GM19468 (cell line): ENCODE measurements at regions not wholly inside any gene's neighbourhood (a gene's known extent, or its start where the extent isn't known, plus 50 kb on each side); places are given as distances from the start of the nearest gene placed in this dataset.

Source experiments
- ATAC-seq: cut with Tn5 transposase; IDR thresholded peaks from one replicate; pipeline ENCODE4 v1.9.1; 2021; ENCODE audit warnings: mild to moderate bottlenecking, moderate library complexity, moderate number of reproducible peaks; ENCODE audit not compliant: unreplicated experiment; ENCODE audit errors: extremely low read depth

DNA sequence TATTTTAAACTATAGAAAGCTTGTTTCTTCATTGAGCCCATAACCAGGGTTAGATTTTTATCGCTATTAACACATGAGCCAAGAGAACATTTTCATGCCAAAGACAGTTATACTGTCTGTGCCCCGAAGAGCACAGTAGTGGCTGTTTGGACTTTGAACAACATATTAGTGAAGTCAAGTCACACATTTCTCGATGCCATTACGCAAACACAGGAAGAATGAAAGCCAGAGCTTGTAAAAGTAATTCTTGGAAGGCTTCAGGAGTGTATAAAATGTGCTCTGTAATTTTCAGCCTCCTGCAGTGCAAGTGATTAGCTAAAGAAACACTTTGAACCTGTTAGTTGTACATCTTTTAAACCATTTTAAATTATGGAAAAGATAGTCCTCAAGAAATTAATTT lies 590.7 kb upstream of the PITX2 start:
- no peak for ATAC-seq

DNA sequence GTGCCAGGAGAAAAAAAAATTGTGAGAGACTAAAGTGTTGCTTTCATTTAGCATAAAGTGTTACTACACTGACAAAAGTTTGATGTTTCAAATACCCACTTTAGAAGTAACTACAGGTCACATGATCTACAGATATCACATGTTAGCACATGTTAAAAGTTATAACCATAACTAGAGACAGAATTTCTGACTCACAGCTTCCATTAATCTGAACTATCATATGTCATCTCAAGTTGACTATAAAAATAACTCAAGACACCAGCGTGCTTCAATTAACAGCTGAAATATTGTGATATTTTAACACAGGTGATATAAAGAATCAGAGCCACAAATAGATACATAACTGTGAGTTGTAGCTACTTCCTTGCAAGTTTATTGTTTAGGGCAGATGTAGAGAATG lies 591.5 kb upstream of the PITX2 start:
- no peak for ATAC-seq

DNA sequence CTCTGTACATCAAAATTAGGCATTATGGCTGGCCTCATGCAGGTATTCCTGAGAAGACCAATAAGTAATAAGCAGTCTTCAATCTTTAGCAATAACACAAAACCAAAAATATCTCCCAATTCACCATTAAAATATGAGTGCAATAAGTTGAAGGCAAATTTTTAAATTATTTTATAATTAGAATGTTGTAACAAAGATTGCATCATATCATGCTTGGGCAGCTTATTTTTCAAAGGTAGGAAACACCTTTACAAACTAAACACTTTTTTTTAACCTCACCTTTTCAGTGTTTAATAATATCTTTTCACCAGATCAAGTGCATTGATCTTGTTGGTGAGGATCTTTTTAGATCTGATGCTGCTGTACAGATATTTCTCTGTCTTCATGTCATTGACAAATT lies 592.9 kb upstream of the PITX2 start:
- ATAC-seq = no peak

DNA sequence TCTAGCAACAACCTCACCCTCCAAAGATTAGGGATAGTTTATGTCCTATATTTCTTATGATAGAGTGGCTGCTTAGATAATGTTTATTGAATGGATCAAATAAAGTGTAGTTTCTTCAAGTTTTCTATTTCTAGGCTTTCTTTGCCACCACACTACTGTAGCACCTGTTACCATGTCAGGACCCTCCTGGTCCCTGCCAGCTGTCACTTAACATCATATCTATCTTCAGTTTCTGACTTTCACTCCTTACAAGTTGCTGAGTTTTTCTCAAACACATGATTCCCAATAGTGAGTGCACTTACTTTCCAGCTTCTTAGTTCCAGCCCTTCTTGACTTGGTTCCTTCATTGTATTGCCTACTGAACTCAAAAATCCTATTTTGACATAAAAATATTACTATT lies 593.9 kb upstream of the PITX2 start:
- no peak for ATAC-seq

DNA sequence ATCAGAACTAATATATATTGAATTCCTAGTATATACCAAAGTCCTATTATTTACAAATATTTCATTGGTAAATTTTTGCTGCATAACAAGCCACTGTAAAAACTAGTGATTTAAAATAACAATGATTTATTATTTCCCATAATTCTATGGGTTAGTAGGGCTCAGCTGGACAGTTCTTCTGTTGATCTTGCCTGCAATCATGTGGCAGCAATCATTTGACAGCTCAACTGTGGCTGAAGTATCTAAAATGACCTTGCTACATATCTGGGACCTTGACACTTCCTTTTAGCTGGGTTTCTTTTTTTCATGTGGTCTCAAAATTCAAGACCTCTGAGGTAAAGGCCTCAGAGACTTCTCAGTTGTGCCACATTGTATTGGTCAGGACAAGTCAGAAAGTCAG lies 598.5 kb upstream of the PITX2 start:
- no peak for ATAC-seq

DNA sequence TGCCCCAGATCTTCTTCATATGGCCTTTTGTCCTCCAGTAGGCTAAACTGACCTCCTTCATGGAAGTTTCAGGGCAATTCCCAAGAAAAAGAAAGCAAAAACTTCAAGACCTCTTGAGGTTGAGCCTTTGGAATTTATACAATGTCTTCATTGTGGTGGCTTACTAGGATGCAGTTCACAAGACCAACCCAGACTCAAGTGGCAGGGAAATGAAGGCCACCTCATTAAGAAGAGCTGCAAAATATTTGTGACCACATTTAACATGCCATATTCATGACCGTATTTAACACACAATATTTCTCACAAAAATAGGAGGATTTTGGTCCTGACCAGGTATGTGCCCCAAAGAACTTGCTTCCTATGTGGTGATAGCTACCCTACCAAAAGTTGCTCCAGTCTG lies 605.5 kb upstream of the PITX2 start:
- ATAC-seq = no peak

DNA sequence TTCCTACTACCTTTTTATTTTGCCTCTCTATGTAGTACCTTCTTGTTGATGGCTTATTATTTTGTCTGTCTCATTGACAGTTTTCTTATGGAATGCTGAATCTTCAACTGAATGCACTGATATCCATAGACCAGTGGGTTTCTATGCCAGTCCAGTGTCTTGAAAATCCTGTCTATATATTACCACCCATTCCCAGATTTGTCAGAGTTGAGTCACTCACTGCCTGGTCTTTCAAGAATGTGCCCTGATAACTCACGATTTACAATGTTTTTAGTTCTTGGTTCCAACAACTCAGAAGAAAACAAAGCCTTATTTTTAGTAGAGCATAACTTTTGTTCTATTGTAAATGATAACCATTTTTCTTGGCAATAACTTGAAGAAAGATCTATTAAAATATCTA lies 606.0 kb upstream of the PITX2 start:
- no peak for ATAC-seq

DNA sequence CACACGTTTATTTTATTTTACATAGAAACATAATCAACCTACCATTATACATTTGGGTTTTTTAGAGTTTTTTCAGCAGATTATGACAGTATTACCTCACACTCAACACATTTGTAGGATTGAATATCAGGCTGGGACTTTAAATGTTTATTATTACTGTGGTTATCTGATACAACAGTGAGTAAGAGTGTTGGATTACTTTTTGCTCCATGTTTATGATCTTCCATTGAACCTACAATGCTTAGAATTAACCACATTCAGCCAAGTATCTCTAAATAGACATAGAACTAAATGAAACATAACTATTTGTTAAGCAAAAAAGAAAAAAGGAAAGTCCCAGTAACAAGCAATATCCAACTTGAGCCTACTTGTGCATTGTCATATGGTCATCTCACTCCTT lies 607.4 kb upstream of the PITX2 start:
- no peak for ATAC-seq

DNA sequence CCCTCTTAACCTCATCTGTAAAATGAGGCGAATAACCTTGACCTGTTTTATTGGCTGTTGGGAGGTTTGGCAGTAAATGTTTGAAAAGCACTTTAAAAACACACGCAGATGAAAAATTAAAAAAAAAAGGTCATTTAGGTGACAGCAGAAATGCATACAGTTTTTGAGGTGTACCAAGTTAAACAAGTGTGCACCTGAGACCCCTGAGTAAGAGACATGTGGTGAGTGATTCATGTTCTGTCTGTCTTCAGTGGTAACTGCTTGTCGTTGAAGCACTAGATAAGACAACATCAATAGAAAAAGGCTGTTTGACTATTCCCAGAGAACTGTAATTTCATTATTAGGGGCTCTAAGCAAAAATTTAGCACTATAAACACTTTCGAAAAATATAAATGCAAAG lies 608.4 kb upstream of the PITX2 start:
- ATAC-seq = no peak

DNA sequence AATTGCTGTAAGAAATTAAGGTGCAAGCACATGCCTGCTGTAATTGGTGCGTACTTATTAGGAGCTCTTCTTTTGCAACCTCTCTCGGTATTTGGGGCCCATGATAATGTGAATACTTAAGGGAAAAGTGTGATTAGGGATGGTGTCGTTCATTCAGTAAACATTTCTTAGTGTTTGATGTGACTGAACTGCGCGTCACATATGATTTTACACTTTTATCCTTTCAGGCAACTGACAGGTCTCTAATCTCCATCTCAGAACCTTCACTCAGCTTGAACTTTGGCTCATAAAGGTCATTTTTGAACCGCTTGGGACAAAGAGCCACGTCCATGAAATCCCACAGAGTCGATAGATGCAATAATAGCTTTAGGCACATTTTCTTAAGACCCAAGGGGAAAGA lies 612.1 kb upstream of the PITX2 start:
- no peak for ATAC-seq

DNA sequence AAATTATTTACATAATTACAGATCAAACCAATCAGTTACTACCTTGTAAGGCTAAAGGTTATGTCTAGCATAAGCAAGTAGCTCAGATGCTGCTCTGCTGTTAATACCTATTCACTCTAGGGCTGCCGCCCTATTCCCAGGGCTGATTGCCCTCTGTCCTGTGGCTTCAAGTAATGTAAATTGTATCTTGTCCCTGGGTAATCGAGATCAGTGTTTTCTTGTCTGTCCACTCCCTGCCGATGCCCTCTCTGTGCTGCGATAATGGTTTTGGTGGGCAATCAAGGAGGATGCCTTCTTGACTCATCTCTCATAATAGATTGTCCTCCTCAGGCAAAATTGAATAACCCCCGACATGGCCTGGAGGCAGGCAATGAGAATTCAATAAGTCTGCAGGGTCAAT lies 641.0 kb upstream of the PITX2 start:
- no peak for ATAC-seq

DNA sequence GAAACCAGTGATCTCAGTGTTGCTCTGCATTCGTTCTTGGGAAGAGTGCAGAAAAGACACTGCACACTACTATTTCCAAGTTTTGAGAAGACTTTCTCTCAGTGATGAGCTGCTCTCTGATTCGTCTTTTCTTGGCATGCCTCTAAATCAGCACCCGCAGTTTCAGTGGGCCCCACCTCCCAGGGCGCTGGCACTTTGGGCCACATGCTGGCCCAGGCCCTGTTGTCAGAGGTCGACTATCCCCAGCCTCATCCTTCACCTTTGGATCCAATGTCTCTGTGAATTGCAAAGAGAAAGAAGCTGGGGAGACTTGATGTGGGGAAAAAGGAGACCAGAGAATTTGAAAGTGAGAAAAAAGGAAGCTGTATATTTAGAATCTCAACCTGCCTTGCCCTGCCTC lies 644.1 kb upstream of the PITX2 start:
- ATAC-seq = no peak

DNA sequence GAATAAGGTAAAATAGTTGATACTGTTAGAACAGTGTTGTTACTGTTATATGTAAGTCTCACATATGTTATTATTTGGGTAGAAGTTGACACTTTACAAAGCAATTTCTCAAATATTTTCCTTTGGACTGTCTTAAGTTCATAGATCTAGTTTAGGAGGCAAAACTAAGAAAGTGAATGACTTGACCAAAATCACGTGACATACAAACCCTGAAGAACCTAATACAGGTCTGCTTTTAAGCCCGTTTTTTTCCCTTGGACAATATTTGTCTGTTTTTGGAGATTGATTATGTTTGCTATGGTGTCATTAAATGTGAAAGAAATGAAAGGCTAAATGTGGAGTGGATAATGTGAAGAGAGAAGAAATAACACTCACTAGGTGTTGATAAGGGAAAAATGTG lies 644.9 kb upstream of the PITX2 start:
- no peak for ATAC-seq

DNA sequence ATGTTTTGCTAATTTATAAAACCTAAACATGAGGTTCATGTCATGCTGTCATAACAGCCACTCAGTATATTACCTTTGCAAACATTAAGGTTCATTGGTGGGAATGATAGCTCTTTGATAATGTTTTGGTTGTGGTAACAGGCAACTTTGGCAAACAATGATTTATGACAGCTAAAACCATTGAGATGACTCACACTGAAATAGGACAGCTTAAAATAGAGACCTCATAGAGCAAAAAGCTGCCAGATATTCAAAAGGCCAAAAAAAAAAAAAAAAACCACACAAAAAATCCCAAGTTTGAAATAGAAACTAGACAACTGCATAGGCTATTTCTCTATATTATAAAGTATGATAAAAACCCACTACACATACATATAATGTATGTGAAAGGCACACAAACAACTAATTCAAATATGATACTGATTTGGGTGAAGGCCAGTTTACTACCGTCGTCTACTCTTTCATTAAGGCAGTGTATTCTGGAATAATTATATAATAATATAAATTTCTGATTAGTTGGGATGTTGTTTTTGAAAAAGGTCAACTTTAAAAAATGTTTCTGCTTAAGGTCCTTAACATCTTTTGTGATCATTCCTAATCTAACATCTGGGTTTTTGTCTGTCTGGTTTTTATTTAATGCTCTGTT lies 646.0 kb upstream of the PITX2 start:
- no peak for ATAC-seq

DNA sequence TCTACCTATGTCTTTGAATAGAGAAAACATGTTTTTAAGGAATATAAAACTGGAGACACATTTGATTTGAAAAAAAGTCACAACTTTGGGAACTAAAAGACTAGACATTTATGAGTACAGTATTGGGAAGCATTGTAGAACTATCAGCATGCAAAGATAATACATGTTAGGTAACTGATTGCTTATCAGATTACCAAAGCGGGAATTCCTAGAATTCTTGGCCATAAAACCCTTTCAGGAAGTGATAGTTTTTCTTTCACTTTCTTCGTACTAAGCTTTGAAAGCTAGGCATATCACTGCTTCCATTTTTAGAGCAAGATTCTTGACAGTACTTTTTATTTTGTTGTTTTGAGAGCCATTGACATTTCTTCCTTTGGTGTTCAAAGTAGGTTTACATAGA lies 646.6 kb upstream of the PITX2 start:
- no peak for ATAC-seq

DNA sequence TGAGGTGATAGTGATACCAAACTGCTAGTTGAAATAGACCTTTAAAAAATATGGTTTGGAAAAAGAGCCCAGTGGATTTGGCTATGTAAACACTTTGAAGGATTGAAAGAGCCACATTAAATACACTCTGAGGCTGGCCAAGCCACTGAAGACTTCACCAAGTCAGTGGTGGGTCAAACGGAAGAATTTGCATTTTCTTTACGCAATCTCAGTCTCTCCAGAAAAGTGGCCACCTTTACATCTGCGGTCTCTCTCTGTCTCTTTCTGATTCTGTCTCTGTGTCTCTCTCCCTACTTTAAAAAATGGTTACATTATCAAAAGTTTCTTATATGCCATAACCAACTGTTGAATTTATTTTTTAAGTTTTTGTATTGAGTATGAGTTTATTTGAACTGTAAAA lies 651.2 kb upstream of the PITX2 start:
- no peak for ATAC-seq

DNA sequence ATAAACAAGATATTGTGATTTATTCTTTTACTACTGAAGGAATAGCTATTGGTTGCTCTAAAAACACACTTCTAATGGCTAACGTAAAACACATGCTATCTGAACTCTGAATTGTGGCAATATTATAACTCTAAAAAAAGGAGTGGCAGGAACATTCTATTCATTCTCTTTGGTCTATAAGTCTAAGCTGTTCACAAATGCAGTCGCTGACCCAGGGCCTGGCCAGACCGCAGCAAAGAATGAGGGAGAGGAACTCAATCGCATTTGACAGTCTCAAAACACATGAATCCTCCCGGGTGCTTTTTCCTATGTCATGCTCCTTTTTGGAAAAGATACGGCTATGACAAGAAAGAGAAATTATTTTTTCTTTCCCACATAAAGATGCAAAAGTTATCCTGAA lies 651.6 kb upstream of the PITX2 start:
- no peak for ATAC-seq

DNA sequence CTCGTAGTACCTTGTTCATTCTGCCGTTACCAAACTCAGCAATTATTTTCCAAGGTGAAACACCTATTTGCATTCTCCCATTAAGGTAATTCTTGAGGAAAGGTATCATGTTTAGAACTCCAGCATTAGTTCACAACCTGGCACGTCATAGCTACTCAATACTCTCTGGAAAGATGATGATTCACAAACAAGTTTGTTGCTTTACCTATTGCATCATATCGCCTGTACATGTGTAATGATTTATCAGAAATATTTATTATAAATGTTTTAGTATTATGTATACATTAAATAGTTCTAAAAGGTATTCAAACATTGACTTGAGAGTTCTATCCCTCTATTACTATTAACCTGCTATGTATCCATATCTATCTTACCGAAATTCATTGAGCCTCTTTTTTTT lies 658.3 kb upstream of the PITX2 start:
- ATAC-seq = no peak

DNA sequence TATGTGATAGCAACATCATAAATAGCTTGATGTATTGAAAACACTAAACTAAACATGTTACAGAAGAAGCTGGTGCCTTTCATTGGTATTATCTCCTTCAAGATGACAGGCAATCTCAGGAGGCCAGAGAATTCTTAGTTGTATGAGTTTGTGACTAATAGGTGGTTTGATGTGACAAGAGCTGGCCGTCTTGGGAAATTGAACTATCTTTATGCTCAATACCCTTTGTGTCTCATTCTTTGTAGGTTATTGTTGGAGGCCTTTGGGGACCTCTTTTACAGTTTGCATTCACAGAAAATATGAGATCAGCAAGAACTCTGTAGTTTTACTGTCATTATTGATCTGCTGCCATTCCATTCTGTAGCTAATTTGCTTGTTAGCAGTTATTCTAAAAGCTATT lies 659.2 kb upstream of the PITX2 start:
- no peak for ATAC-seq

DNA sequence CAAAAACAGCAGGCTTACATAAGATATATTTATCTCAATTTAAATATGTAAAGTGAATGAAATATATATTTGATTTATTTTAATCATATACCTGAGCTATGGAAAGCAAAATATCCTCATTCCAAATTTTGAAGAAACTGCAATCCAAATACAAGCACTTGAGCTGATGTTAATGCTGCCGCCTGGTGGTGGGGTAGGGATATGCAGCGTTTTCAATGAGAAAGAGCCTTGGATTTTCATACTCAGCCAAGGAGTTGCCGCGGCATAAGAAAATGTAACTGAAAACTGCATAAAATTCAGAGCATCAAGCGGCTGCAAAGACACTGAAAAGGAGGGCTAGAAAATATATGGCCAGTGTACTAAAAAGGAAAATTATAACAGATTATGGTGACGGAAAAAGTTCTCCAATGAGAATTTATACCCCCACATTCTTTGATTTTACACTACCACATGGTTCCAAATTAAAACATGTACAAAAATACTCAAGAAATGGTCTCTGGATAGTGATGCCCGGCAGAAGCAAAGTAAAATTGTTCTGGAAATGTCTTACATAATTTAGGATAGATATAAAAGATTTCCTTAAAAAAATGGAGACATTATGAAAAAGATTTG lies 660.3 kb upstream of the PITX2 start:
- peak; percentile 92 for ATAC-seq

DNA sequence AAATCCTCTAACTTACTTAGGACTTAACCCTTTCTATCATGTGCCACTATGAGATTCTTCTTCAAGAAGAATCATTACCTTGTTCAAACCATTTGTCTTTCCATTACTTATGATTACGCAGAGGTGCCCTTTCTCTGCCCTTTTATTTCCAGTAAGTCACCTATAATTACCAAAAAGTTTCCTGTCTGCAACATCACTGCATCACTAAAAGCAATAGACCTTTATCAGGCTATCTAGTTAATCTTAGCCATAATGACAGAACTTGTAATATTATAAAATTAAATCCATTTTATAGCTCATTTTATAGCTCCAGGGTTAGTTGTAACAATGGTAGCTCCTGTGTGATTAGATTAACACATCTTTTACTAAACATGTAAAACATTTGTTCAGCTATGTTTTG lies 673.6 kb upstream of the PITX2 start:
- no peak for ATAC-seq

DNA sequence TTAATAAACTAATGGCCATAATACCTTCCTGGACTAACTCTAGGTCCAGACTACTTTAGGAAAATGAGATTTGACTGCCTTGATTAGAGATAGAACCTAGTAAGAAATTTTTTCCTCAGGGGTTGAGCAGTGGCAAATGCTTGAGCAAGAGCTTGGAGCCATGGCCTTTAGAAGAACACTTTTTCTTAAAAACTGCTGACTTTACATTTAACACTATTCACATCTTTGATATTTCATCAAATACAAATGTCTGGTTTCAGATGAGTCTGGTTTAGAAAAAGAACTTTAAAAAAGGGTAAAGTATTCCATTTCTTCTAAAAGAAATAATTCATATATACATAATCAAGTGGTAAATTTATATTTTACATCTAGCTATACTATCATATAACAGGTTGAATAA lies 680.9 kb upstream of the PITX2 start:
- ATAC-seq = no peak

DNA sequence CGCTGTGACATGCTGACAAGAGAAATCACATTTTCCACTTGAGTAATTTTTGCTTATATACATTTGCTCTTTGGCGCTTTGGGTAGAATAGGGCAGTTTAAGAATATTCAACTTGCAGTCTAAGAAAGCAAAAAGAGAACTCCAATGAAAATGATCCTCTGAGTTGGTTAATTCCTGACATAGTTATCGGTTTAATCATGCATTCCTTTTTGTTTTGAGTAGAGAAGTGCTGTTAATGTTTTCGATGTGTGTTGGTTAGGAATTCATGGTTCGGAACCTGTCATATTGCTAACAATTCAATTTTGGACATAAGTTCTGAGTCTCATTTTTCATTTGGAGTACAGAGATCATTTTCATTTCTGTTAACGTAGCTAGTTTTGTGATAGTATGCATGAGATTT lies 700.6 kb upstream of the PITX2 start:
- no peak for ATAC-seq
